ENCODE measurements at regions not wholly inside any gene's neighbourhood (a gene's known extent, or its start where the extent isn't known, plus 50 kb on each side); places are given as distances from the start of the nearest gene placed in this dataset.

GRCh38 chr3:113125951-113126350 lies 85.4 kb upstream of the BOC start:
- in situ Hi-C loops (cut with HindIII; ENCODE audit: low pct_unique_long_range_greater_than_20kb, low sequenced_read_pairs), result no loop called here
- DNase-seq (ENCODE audit: low read depth, low spot score), result no peak

GRCh38 chr3:113128386-113129015 lies 82.9 kb upstream of the BOC start:
- in situ Hi-C loops (cut with HindIII; ENCODE audit: low pct_unique_long_range_greater_than_20kb, low sequenced_read_pairs), result no loop called here
- no peak for DNase-seq (ENCODE audit: low read depth, low spot score)

- DNase-seq (ENCODE audit: low read depth, low spot score), result no peak
- in situ Hi-C loops (cut with HindIII; ENCODE audit: low pct_unique_long_range_greater_than_20kb, low sequenced_read_pairs), result no loop called here
Observed at GRCh38 chr3:113129168-113129567, 82.2 kb upstream of the BOC start.

GRCh38 chr3:113132571-113132996 lies 78.8 kb upstream of the BOC start:
- in situ Hi-C loops (cut with HindIII; ENCODE audit: low pct_unique_long_range_greater_than_20kb, low sequenced_read_pairs), result no loop called here
- DNase-seq (ENCODE audit: low read depth, low spot score), result peak; percentile 6

GRCh38 chr3:113133140-113133539 lies 78.2 kb upstream of the BOC start:
- no peak for DNase-seq (ENCODE audit: low read depth, low spot score)
- in situ Hi-C loops (cut with HindIII; ENCODE audit: low pct_unique_long_range_greater_than_20kb, low sequenced_read_pairs), result no loop called here

- DNase-seq (ENCODE audit: low read depth, low spot score), result peak; percentile 57
- in situ Hi-C loops (cut with HindIII; ENCODE audit: low pct_unique_long_range_greater_than_20kb, low sequenced_read_pairs), result no loop called here
Observed at GRCh38 chr3:113136071-113136470, 75.3 kb upstream of the BOC start.

- DNase-seq (ENCODE audit: low read depth, low spot score), result no peak
- in situ Hi-C loops (cut with HindIII; ENCODE audit: low pct_unique_long_range_greater_than_20kb, low sequenced_read_pairs), result no loop called here
Observed at GRCh38 chr3:113136544-113136943, 74.8 kb upstream of the BOC start.

- DNase-seq (ENCODE audit: low read depth, low spot score), result no peak
Observed at GRCh38 chr3:113138839-113139743, 72.3 kb upstream of the BOC start.

GRCh38 chr3:113140876-113141275 lies 70.5 kb upstream of the BOC start:
- in situ Hi-C loops (cut with HindIII; ENCODE audit: low pct_unique_long_range_greater_than_20kb, low sequenced_read_pairs), result no loop called here
- DNase-seq (ENCODE audit: low read depth, low spot score), result no peak

More at GRCh38 chr3:113138839-113139743, 72.3 kb upstream of the BOC start:
- in situ Hi-C loops (cut with HindIII; ENCODE audit: low pct_unique_long_range_greater_than_20kb, low sequenced_read_pairs), result no loop called here

GRCh38 chr3:113141543-113141942 lies 69.8 kb upstream of the BOC start:
- no peak for DNase-seq (ENCODE audit: low read depth, low spot score)
- in situ Hi-C loops (cut with HindIII; ENCODE audit: low pct_unique_long_range_greater_than_20kb, low sequenced_read_pairs), result no loop called here

GRCh38 chr3:113142476-113142875 lies 68.9 kb upstream of the BOC start:
- in situ Hi-C loops (cut with HindIII; ENCODE audit: low pct_unique_long_range_greater_than_20kb, low sequenced_read_pairs), result no loop called here
- no peak for DNase-seq (ENCODE audit: low read depth, low spot score)

GRCh38 chr3:113143353-113143752 lies 68.0 kb upstream of the BOC start:
- in situ Hi-C loops (cut with HindIII; ENCODE audit: low pct_unique_long_range_greater_than_20kb, low sequenced_read_pairs), result no loop called here

GRCh38 chr3:113147681-113148261 lies 63.6 kb upstream of the BOC start:
- no peak for DNase-seq (ENCODE audit: low read depth, low spot score)
- in situ Hi-C loops (cut with HindIII; ENCODE audit: low pct_unique_long_range_greater_than_20kb, low sequenced_read_pairs), result no loop called here

More at GRCh38 chr3:113143353-113143752, 68.0 kb upstream of the BOC start:
- DNase-seq (ENCODE audit: low read depth, low spot score), result no peak

- DNase-seq (ENCODE audit: low read depth, low spot score), result no peak
- in situ Hi-C loops (cut with HindIII; ENCODE audit: low pct_unique_long_range_greater_than_20kb, low sequenced_read_pairs), result no loop called here
Observed at GRCh38 chr3:113148284-113148683, 63.1 kb upstream of the BOC start.

- in situ Hi-C loops (cut with HindIII; ENCODE audit: low pct_unique_long_range_greater_than_20kb, low sequenced_read_pairs), result no loop called here
- no peak for DNase-seq (ENCODE audit: low read depth, low spot score)
Observed at GRCh38 chr3:113150250-113150649, 61.1 kb upstream of the BOC start.

GRCh38 chr3:113151461-113152031 lies 59.8 kb upstream of the BOC start:
- in situ Hi-C loops (cut with HindIII; ENCODE audit: low pct_unique_long_range_greater_than_20kb, low sequenced_read_pairs), result no loop called here
- no peak for DNase-seq (ENCODE audit: low read depth, low spot score)

GRCh38 chr3:113152849-113153248 lies 58.5 kb upstream of the BOC start:
- DNase-seq (ENCODE audit: low read depth, low spot score), result no peak
- in situ Hi-C loops (cut with HindIII; ENCODE audit: low pct_unique_long_range_greater_than_20kb, low sequenced_read_pairs), result no loop called here

- in situ Hi-C loops (cut with HindIII; ENCODE audit: low pct_unique_long_range_greater_than_20kb, low sequenced_read_pairs), result no loop called here
- DNase-seq (ENCODE audit: low read depth, low spot score), result no peak
Observed at GRCh38 chr3:113153499-113154107, 57.8 kb upstream of the BOC start.

Measured in SK-MEL-5 (cell line).